ENCODE measurements at regions not wholly inside any gene's neighbourhood (a gene's known extent, or its start where the extent isn't known, plus 50 kb on each side); places are given as distances from the start of the nearest gene placed in this dataset.

DNA sequence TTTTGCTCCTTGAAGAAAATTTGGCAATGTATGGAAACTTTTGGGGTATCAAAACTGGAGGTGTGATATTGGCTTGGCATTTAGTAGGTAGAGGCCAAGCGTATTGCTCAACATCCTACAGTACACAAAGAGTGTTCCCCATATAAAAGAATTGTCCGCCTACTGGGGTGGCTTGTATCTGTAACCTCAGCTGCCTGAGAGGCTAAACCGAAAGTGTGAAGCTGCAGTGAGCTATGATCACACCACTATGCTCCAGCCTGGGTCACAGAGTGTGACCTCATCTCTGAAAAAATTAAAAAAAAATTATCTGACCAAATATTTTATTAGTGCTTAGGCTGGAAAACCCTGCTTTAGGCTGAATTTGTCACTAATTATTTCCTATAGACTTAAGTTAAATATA, 483.9 kb downstream of the PYDC2 start:
- CTCF ChIA-PET = no interaction called here
- intact Hi-C loops (cut with micrococcal nuclease; ENCODE audit: unreplicated experiment) = no loop called here
- no TSS peak for BruUV-seq (replicated peaks)

DNA sequence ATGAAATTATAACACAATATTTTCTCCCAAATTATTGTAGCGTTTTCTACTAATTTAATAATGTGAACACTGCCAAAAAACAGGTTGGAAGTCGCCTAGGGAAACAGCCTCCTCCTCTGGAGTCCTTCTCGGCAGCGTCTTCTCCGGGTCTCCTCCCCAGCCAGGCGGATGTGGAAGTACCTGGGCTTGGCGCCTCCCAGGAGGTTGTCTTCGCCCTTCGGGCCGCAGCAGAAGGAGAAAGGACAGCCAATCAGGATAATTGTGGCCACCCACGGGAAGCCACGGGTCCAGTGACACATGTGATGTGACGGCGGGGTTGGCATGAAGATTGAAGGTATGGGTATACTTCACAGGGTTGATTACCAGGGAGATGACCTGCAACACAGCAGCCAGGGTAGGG, 491.2 kb downstream of the PYDC2 start:
- Histone ChIP-seq H3K36me3 (ENCODE audit: control insufficient read depth, insufficient read depth, low read length) (no peaks in the 10 kb centered on the region), H3K27ac (ENCODE audit: low read length) (no peak overlapping the region), H3K9me3 (ENCODE audit: control insufficient read depth, insufficient read depth, low read depth, low read length) (no peaks in the 10 kb centered on the region), H3K4me1 (ENCODE audit: control insufficient read depth, insufficient read depth, low read length) (no peaks in the 10 kb centered on the region), H3K4me3 (ENCODE audit: low read depth in 2 of 2, low read length in 2 of 2) (no peak overlapping the region), H3K27me3 (ENCODE audit: control insufficient read depth, insufficient read depth, low read length) (no peaks in the 10 kb centered on the region)
- no TSS peak for BruUV-seq (replicated peaks)
- POLR2A ChIA-PET = no interaction called here
- TF ChIP-seq, protein P1, sequence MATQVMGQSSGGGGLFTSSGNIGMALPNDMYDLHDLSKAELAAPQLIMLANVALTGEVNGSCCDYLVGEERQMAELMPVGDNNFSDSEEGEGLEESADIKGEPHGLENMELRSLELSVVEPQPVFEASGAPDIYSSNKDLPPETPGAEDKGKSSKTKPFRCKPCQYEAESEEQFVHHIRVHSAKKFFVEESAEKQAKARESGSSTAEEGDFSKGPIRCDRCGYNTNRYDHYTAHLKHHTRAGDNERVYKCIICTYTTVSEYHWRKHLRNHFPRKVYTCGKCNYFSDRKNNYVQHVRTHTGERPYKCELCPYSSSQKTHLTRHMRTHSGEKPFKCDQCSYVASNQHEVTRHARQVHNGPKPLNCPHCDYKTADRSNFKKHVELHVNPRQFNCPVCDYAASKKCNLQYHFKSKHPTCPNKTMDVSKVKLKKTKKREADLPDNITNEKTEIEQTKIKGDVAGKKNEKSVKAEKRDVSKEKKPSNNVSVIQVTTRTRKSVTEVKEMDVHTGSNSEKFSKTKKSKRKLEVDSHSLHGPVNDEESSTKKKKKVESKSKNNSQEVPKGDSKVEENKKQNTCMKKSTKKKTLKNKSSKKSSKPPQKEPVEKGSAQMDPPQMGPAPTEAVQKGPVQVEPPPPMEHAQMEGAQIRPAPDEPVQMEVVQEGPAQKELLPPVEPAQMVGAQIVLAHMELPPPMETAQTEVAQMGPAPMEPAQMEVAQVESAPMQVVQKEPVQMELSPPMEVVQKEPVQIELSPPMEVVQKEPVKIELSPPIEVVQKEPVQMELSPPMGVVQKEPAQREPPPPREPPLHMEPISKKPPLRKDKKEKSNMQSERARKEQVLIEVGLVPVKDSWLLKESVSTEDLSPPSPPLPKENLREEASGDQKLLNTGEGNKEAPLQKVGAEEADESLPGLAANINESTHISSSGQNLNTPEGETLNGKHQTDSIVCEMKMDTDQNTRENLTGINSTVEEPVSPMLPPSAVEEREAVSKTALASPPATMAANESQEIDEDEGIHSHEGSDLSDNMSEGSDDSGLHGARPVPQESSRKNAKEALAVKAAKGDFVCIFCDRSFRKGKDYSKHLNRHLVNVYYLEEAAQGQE (IDR thresholded peaks at IDR 0.05; ENCODE audit: insufficient read depth in 1 of 2, low read depth in 2 of 2, low read length in 1 of 2) = no peak
- TF ChIP-seq POLR2AphosphoS5 (IDR thresholded peaks at IDR 0.05; ENCODE audit: low read depth, low read length) (no peak), TCF7L2 (IDR thresholded peaks at IDR 0.05; ENCODE audit: low read depth, low read length) (no peak), SIN3A (IDR thresholded peaks at IDR 0.05; ENCODE audit: borderline replicate concordance, insufficient read depth, low read depth, low read length) (no peak)
- TF ChIP-seq, protein P2, sequence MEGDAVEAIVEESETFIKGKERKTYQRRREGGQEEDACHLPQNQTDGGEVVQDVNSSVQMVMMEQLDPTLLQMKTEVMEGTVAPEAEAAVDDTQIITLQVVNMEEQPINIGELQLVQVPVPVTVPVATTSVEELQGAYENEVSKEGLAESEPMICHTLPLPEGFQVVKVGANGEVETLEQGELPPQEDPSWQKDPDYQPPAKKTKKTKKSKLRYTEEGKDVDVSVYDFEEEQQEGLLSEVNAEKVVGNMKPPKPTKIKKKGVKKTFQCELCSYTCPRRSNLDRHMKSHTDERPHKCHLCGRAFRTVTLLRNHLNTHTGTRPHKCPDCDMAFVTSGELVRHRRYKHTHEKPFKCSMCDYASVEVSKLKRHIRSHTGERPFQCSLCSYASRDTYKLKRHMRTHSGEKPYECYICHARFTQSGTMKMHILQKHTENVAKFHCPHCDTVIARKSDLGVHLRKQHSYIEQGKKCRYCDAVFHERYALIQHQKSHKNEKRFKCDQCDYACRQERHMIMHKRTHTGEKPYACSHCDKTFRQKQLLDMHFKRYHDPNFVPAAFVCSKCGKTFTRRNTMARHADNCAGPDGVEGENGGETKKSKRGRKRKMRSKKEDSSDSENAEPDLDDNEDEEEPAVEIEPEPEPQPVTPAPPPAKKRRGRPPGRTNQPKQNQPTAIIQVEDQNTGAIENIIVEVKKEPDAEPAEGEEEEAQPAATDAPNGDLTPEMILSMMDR (IDR thresholded peaks at IDR 0.05) = no peak
- no peak for ATAC-seq
- in situ Hi-C loops (cut with HindIII; ENCODE audit: low pct_unique_long_range_greater_than_20kb, low sequenced_read_pairs) = no loop called here
- no peak for DNase-seq (ENCODE audit: low read depth, low spot score)
- CTCF ChIA-PET = no interaction called here
- intact Hi-C loops (cut with micrococcal nuclease; ENCODE audit: unreplicated experiment) = no loop called here

More for the DNA sequence above, 483.9 kb downstream of the PYDC2 start:
- in situ Hi-C loops (cut with HindIII; ENCODE audit: low pct_unique_long_range_greater_than_20kb, low sequenced_read_pairs) = no loop called here
- Histone ChIP-seq H3K9me3 (ENCODE audit: control insufficient read depth, insufficient read depth, low read depth, low read length) (no peaks in the 10 kb centered on the region), H3K27me3 (ENCODE audit: control insufficient read depth, insufficient read depth, low read length) (no peaks in the 10 kb centered on the region), H3K4me3 (ENCODE audit: low read depth in 2 of 2, low read length in 2 of 2) (no peak overlapping the region), H3K27ac (ENCODE audit: low read length) (no peak overlapping the region), H3K4me1 (ENCODE audit: control insufficient read depth, insufficient read depth, low read length) (no peaks in the 10 kb centered on the region), H3K36me3 (ENCODE audit: control insufficient read depth, insufficient read depth, low read length) (no peaks in the 10 kb centered on the region)
- no peak for ATAC-seq
- POLR2A ChIA-PET = no interaction called here
- TF ChIP-seq, protein P1 (IDR thresholded peaks at IDR 0.05; ENCODE audit: insufficient read depth in 1 of 2, low read depth in 2 of 2, low read length in 1 of 2) = no peak
- no peak for TF ChIP-seq POLR2AphosphoS5 (IDR thresholded peaks at IDR 0.05; ENCODE audit: low read depth, low read length)
- no peak for TF ChIP-seq TCF7L2 (IDR thresholded peaks at IDR 0.05; ENCODE audit: low read depth, low read length)
- TF ChIP-seq, protein P2 (IDR thresholded peaks at IDR 0.05) = no peak
- TF ChIP-seq SIN3A (IDR thresholded peaks at IDR 0.05; ENCODE audit: borderline replicate concordance, insufficient read depth, low read depth, low read length) = no peak
- DNase-seq (ENCODE audit: low read depth, low spot score) = no peak

Data from Panc1 (cell line).